ENCODE measurements at regions not wholly inside any gene's neighbourhood (a gene's known extent, or its start where the extent isn't known, plus 50 kb on each side); places are given as distances from the start of the nearest gene placed in this dataset.

- no peak for DNase-seq (ENCODE audit: low spot score)
- in situ Hi-C loops (cut with HindIII; ENCODE audit: low sequenced_read_pairs), result no loop called here
These were observed 1585.9 kb downstream of the AACS start for GRCh38 chr12:126651133-126651532.

GRCh38 chr12:126663304-126664094, 1598.3 kb downstream of the AACS start:
- in situ Hi-C loops (cut with HindIII; ENCODE audit: low sequenced_read_pairs), result no loop called here
- DNase-seq (ENCODE audit: low spot score), result no peak

- no peak for DNase-seq (ENCODE audit: low spot score)
- in situ Hi-C loops (cut with HindIII; ENCODE audit: low sequenced_read_pairs), result no loop called here
These were observed 1599.6 kb upstream of the TMEM132C start for GRCh38 chr12:126667339-126667738.

GRCh38 chr12:126668538-126668937, 1598.4 kb upstream of the TMEM132C start:
- no peak for DNase-seq (ENCODE audit: low spot score)

GRCh38 chr12:126668961-126669360, 1598.0 kb upstream of the TMEM132C start:
- DNase-seq (ENCODE audit: low spot score), result no peak
- in situ Hi-C loops (cut with HindIII; ENCODE audit: low sequenced_read_pairs), result no loop called here

More at GRCh38 chr12:126668538-126668937, 1598.4 kb upstream of the TMEM132C start:
- in situ Hi-C loops (cut with HindIII; ENCODE audit: low sequenced_read_pairs), result no loop called here

GRCh38 chr12:126676434-126676833, 1590.5 kb upstream of the TMEM132C start:
- in situ Hi-C loops (cut with HindIII; ENCODE audit: low sequenced_read_pairs), result no loop called here
- no peak for DNase-seq (ENCODE audit: low spot score)

- in situ Hi-C loops (cut with HindIII; ENCODE audit: low sequenced_read_pairs), result no loop called here
- DNase-seq (ENCODE audit: low spot score), result no peak
These were observed 1585.3 kb upstream of the TMEM132C start for GRCh38 chr12:126681676-126682075.

GRCh38 chr12:126684703-126685102, 1582.3 kb upstream of the TMEM132C start:
- DNase-seq (ENCODE audit: low spot score), result no peak
- in situ Hi-C loops (cut with HindIII; ENCODE audit: low sequenced_read_pairs), result no loop called here

- in situ Hi-C loops (cut with HindIII; ENCODE audit: low sequenced_read_pairs), result no loop called here
- no peak for DNase-seq (ENCODE audit: low spot score)
These were observed 1581.3 kb upstream of the TMEM132C start for GRCh38 chr12:126685636-126686035.

- DNase-seq (ENCODE audit: low spot score), result no peak
- in situ Hi-C loops (cut with HindIII; ENCODE audit: low sequenced_read_pairs), result no loop called here
These were observed 1578.4 kb upstream of the TMEM132C start for GRCh38 chr12:126688556-126688955.

- in situ Hi-C loops (cut with HindIII; ENCODE audit: low sequenced_read_pairs), result no loop called here
- no peak for DNase-seq (ENCODE audit: low spot score)
These were observed 1566.9 kb upstream of the TMEM132C start for GRCh38 chr12:126700096-126700495.

- in situ Hi-C loops (cut with HindIII; ENCODE audit: low sequenced_read_pairs), result no loop called here
- DNase-seq (ENCODE audit: low spot score), result no peak
These were observed 1562.4 kb upstream of the TMEM132C start for GRCh38 chr12:126704609-126705008.

- in situ Hi-C loops (cut with HindIII; ENCODE audit: low sequenced_read_pairs), result no loop called here
These were observed 1560.7 kb upstream of the TMEM132C start for GRCh38 chr12:126706300-126706699.

GRCh38 chr12:126708492-126708896, 1558.5 kb upstream of the TMEM132C start:
- in situ Hi-C loops (cut with HindIII; ENCODE audit: low sequenced_read_pairs), result no loop called here
- no peak for DNase-seq (ENCODE audit: low spot score)

More at GRCh38 chr12:126706300-126706699, 1560.7 kb upstream of the TMEM132C start:
- DNase-seq (ENCODE audit: low spot score), result no peak

- DNase-seq (ENCODE audit: low spot score), result no peak
- in situ Hi-C loops (cut with HindIII; ENCODE audit: low sequenced_read_pairs), result no loop called here
These were observed 1548.6 kb upstream of the TMEM132C start for GRCh38 chr12:126718365-126718764.

GRCh38 chr12:126719912-126720705, 1546.9 kb upstream of the TMEM132C start:
- in situ Hi-C loops (cut with HindIII; ENCODE audit: low sequenced_read_pairs), result no loop called here
- no peak for DNase-seq (ENCODE audit: low spot score)

GRCh38 chr12:126726481-126727217, 1540.3 kb upstream of the TMEM132C start:
- in situ Hi-C loops (cut with HindIII; ENCODE audit: low sequenced_read_pairs), result no loop called here
- no peak for DNase-seq (ENCODE audit: low spot score)

- in situ Hi-C loops (cut with HindIII; ENCODE audit: low sequenced_read_pairs), result no loop called here
- DNase-seq (ENCODE audit: low spot score), result no peak
These were observed 1539.5 kb upstream of the TMEM132C start for GRCh38 chr12:126727218-126728075.

GRCh38 chr12:126734296-126734695, 1532.7 kb upstream of the TMEM132C start:
- in situ Hi-C loops (cut with HindIII; ENCODE audit: low sequenced_read_pairs), result no loop called here
- no peak for DNase-seq (ENCODE audit: low spot score)

All from G401 (cell line).